ENCODE measurements at regions not wholly inside any gene's neighbourhood (a gene's known extent, or its start where the extent isn't known, plus 50 kb on each side); places are given as distances from the start of the nearest gene placed in this dataset.

- no peak overlapping the region for H3K4me3 ChIP-seq
These were observed 197.0 kb downstream of the TRIM27 start for GRCh38 chr6:28726569-28727309.

GRCh38 chr6:28727559-28728211 lies 196.1 kb downstream of the TRIM27 start:
- no peak overlapping the region for H3K4me3 ChIP-seq
- H3K27ac ChIP-seq: no peak overlapping the region

More at GRCh38 chr6:28726569-28727309, 197.0 kb downstream of the TRIM27 start:
- no peak overlapping the region for H3K27ac ChIP-seq

GRCh38 chr6:28729501-28730402 lies 194.0 kb downstream of the TRIM27 start:
- Histone ChIP-seq H3K4me3 (peak overlapping the region in 3 of 7 experiments; percentile 33 to 36 (median 34)), H3K27ac (no peak overlapping the region)

GRCh38 chr6:28732052-28732451 lies 191.7 kb downstream of the TRIM27 start:
- Histone ChIP-seq H3K4me3 (no peak overlapping the region), H3K27ac (no peak overlapping the region)

- Histone ChIP-seq H3K4me3 (no peak overlapping the region), H3K27ac (no peak overlapping the region)
These were observed 189.3 kb downstream of the TRIM27 start for GRCh38 chr6:28734443-28734959.

GRCh38 chr6:28736121-28736520 lies 187.7 kb downstream of the TRIM27 start:
- Histone ChIP-seq H3K4me3 (no peak overlapping the region), H3K27ac (no peak overlapping the region)

- no peak overlapping the region for H3K4me3 ChIP-seq
These were observed 185.9 kb downstream of the TRIM27 start for GRCh38 chr6:28737750-28738395.

GRCh38 chr6:28738396-28738765 lies 185.4 kb downstream of the TRIM27 start:
- Histone ChIP-seq H3K27ac (no peak overlapping the region), H3K4me3 (no peak overlapping the region)

More at GRCh38 chr6:28737750-28738395, 185.9 kb downstream of the TRIM27 start:
- no peak overlapping the region for H3K27ac ChIP-seq

GRCh38 chr6:28741363-28741762 lies 182.4 kb downstream of the TRIM27 start:
- Histone ChIP-seq H3K27ac (no peak overlapping the region), H3K4me3 (no peak overlapping the region)

GRCh38 chr6:28742668-28743270 lies 181.0 kb downstream of the TRIM27 start:
- H3K27ac ChIP-seq: no peak overlapping the region
- no peak overlapping the region for H3K4me3 ChIP-seq

GRCh38 chr6:28743271-28743789 lies 180.5 kb downstream of the TRIM27 start:
- H3K4me3 ChIP-seq: no peak overlapping the region
- no peak overlapping the region for H3K27ac ChIP-seq

- Histone ChIP-seq H3K4me3 (no peak overlapping the region), H3K27ac (no peak overlapping the region)
These were observed 176.6 kb downstream of the TRIM27 start for GRCh38 chr6:28747083-28747630.

- no peak overlapping the region for H3K4me3 ChIP-seq
- no peak overlapping the region for H3K27ac ChIP-seq
These were observed 176.1 kb downstream of the TRIM27 start for GRCh38 chr6:28747631-28748157.

GRCh38 chr6:28748192-28748591 lies 175.6 kb downstream of the TRIM27 start:
- Histone ChIP-seq H3K4me3 (no peak overlapping the region), H3K27ac (no peak overlapping the region)

GRCh38 chr6:28750926-28751458 lies 172.8 kb downstream of the TRIM27 start:
- Histone ChIP-seq H3K27ac (no peak overlapping the region), H3K4me3 (no peak overlapping the region)

GRCh38 chr6:28751514-28751913 lies 172.3 kb downstream of the TRIM27 start:
- Histone ChIP-seq H3K27ac (no peak overlapping the region), H3K4me3 (no peak overlapping the region)

- Histone ChIP-seq H3K4me3 (no peak overlapping the region), H3K27ac (no peak overlapping the region)
These were observed 171.8 kb downstream of the TRIM27 start for GRCh38 chr6:28751963-28752350.

- Histone ChIP-seq H3K4me3 (no peak overlapping the region), H3K27ac (no peak overlapping the region)
These were observed 166.2 kb downstream of the TRIM27 start for GRCh38 chr6:28757429-28758045.

All from skin epidermis (tissue), 12 donors.